ENCODE measurements at regions not wholly inside any gene's neighbourhood (a gene's known extent, or its start where the extent isn't known, plus 50 kb on each side); places are given as distances from the start of the nearest gene placed in this dataset.

GRCh38 chr2:128556633-128557032, 238.0 kb upstream of the HS6ST1 start:
- FAIRE-seq = no peak
- Histone ChIP-seq H3K27ac (ENCODE audit: control insufficient read depth, insufficient read depth, low read length) (no peak overlapping the region), H3K9ac (ENCODE audit: control insufficient read depth, extremely low read depth, insufficient read depth, low read length) (no peak overlapping the region), H3K79me2 (ENCODE audit: control insufficient read depth, insufficient read depth, low read length) (no peaks in the 10 kb centered on the region), H3K9me3 (ENCODE audit: control insufficient read depth, low read depth, low read length) (no peaks in the 10 kb centered on the region), H4K20me1 (ENCODE audit: control insufficient read depth, extremely low read depth, insufficient read depth, low read length) (no peaks in the 10 kb centered on the region), H3K27me3 (ENCODE audit: control insufficient read depth, extremely low read depth, insufficient read depth, low read length) (peaks cover 4% of the 10 kb centered on the region), H3K4me1 (ENCODE audit: control insufficient read depth, extremely low read depth, insufficient read depth, low read length) (no peaks in the 10 kb centered on the region), H3K4me2 (ENCODE audit: control insufficient read depth, extremely low read depth, insufficient read depth, low read depth, low read length) (no peak overlapping the region), H3K9me1 (ENCODE audit: control insufficient read depth, extremely low read depth, insufficient read depth, low read length) (no peaks in the 10 kb centered on the region), H3K36me3 (ENCODE audit: control insufficient read depth in 2 of 2, extremely low read depth in 1 of 2, insufficient read depth in 2 of 2, low read length in 2 of 2) (no peaks in the 10 kb centered on the region), H3K4me3 (ENCODE audit: control insufficient read depth in 2 of 3, extremely low read depth in 1 of 3, insufficient read depth in 2 of 3, low read depth in 1 of 3, low read length in 3 of 3) (no peak overlapping the region), H2AFZ (ENCODE audit: control insufficient read depth, low read length) (no peak overlapping the region)
- DNase-seq (ENCODE audit: low read depth, low spot score) = no peak
- no peak for TF ChIP-seq EZH2 (IDR thresholded peaks at IDR 0.05; ENCODE audit: low read length)
- TF ChIP-seq CTCF (optimal IDR thresholded peaks at IDR 0.05 in 1 of 3, IDR thresholded peaks at IDR 0.05 in 1 of 3, conservative IDR thresholded peaks at IDR 0.05 in 1 of 3; ENCODE audit: extremely low read depth in 1 of 3, insufficient read depth in 2 of 3, low read length in 3 of 3) = no peak
- dilution Hi-C loops (cut with MboI; ENCODE audit: extremely low pct_ligation_motif_present, low sequenced_read_pairs) = no loop called here

DNA sequence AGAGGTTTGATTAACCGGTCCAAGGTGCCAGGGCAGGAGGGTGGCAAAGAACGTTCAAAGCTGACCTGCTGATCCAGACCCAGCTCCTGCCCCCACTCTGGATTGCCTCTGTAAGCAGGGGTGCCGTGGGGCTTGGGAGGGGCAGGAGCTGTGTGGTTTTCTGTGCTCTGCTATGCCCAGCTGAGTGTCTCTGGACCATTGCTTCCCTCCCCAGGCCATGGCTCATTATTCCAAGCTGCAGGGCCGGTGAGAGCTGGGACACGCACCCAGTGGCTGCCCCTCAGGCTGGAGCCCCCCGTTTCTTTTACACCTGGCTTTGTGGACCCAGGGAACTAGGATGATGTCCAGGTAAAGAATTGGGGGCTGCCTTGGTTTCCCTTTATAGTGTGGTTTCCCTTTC, 238.4 kb upstream of the HS6ST1 start:
- Histone ChIP-seq H3K4me3 (ENCODE audit: control insufficient read depth in 2 of 3, extremely low read depth in 1 of 3, insufficient read depth in 2 of 3, low read depth in 1 of 3, low read length in 3 of 3) (no peak overlapping the region), H3K9me3 (ENCODE audit: control insufficient read depth, low read depth, low read length) (no peaks in the 10 kb centered on the region), H3K9me1 (ENCODE audit: control insufficient read depth, extremely low read depth, insufficient read depth, low read length) (no peaks in the 10 kb centered on the region), H3K27ac (ENCODE audit: control insufficient read depth, insufficient read depth, low read length) (no peak overlapping the region), H3K9ac (ENCODE audit: control insufficient read depth, extremely low read depth, insufficient read depth, low read length) (no peak overlapping the region), H3K79me2 (ENCODE audit: control insufficient read depth, insufficient read depth, low read length) (no peaks in the 10 kb centered on the region), H3K27me3 (ENCODE audit: control insufficient read depth, extremely low read depth, insufficient read depth, low read length) (peaks cover 4% of the 10 kb centered on the region), H3K4me2 (ENCODE audit: control insufficient read depth, extremely low read depth, insufficient read depth, low read depth, low read length) (no peak overlapping the region), H3K36me3 (ENCODE audit: control insufficient read depth in 2 of 2, extremely low read depth in 1 of 2, insufficient read depth in 2 of 2, low read length in 2 of 2) (no peaks in the 10 kb centered on the region), H3K4me1 (ENCODE audit: control insufficient read depth, extremely low read depth, insufficient read depth, low read length) (no peaks in the 10 kb centered on the region), H4K20me1 (ENCODE audit: control insufficient read depth, extremely low read depth, insufficient read depth, low read length) (no peaks in the 10 kb centered on the region), H2AFZ (ENCODE audit: control insufficient read depth, low read length) (no peak overlapping the region)
- FAIRE-seq (no peak), DNase-seq (ENCODE audit: low read depth, low spot score) (no peak)
- dilution Hi-C loops (cut with MboI; ENCODE audit: extremely low pct_ligation_motif_present, low sequenced_read_pairs) = no loop called here
- no peak for TF ChIP-seq EZH2 (IDR thresholded peaks at IDR 0.05; ENCODE audit: low read length)
- no peak for TF ChIP-seq CTCF (optimal IDR thresholded peaks at IDR 0.05 in 1 of 3, IDR thresholded peaks at IDR 0.05 in 1 of 3, conservative IDR thresholded peaks at IDR 0.05 in 1 of 3; ENCODE audit: extremely low read depth in 1 of 3, insufficient read depth in 2 of 3, low read length in 3 of 3)
